ENCODE measurements at regions not wholly inside any gene's neighbourhood (a gene's known extent, or its start where the extent isn't known, plus 50 kb on each side); places are given as distances from the start of the nearest gene placed in this dataset.

DNA sequence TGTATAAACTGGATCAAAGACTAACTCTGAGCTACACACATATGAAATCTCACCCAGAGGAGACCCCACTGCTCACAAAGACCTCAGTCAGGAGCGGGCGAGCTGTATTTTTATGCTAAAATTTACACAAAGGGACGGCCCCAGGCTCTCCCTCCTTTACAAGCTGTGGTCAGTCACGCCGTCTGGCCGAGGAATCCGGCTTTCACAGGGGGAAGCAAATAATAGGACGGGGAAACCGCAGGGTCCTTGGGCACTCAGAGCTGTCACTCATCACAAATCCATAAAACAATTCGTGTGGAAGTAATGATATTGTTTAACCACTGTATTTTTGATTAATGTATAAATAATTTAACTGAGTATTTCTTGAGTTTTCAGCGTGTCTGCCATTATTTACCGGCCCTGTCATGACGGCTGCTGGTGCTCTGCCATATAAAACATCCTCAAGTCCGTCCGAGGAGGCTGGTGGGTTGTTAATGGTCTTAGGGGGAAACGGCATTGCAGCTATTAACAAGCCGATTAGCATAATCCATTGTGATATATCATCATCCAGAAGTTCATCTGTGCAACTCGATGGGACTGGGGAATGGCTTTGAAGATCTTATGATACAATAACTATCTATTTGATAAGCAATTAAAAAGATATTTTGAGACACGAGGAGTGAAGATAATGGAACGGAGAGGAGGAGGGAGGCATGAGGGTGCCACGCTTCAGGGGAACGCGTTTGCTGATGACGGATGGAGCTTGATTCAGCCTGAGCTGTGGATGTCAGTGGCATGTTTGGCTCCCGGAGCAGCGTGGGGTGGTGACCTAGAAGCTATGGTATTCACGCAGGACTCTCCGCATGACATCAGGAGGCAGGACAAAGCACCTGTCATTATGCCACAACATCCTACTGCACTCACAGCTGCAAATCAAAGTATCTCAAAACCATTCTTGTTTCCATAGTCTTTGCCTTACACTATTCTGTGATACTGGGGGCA lies 150.9 kb downstream of the SHOX start (continued):
- no peak for TF ChIP-seq BHLHE40 (IDR thresholded peaks at IDR 0.05; ENCODE audit: low read depth, low read length)

DNA sequence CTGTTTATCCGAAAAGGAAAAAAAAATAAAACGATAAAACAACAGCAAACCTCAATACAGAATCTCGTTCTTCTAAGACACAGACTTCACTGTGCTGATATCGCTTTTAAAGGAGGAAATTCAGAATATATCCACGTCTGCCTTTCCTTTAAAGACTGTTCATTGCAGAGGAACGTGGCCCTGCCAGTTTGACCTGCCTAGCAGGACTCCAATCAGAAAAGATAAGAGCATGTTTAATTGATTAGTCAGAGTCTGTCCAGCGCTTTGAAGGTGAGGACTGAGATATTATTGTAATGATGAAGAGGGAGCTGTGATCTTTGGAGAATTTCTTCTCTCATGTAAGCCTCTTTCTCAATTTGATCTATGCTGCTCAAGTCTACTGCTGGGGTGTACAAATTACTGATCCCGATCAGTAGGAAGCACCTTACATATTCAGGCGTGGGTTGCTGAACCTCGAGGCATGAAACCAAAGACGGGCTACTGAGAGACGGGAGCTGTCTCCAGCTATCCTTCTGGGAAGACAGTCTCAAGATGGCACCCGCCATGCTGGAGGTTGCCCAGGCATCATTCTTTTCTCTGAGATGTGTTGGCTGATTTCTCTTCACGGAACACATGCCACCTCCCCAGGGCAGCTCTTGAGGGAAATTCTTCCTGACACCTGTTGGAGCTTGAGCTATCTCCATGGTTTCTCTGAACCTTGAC lies 146.1 kb downstream of the SHOX start:
- Histone ChIP-seq H3K4me1 (ENCODE audit: control insufficient read depth, insufficient read depth, low read length) (no peaks in the 10 kb centered on the region), H3K56ac (ENCODE audit: extremely low read depth, insufficient read depth, low read length) (no peak overlapping the region), H4K20me1 (ENCODE audit: insufficient read depth, low read length) (no peaks in the 10 kb centered on the region), H3K18ac (ENCODE audit: low read depth, low read length) (no peak overlapping the region), H3K27me3 (ENCODE audit: control insufficient read depth, insufficient read depth, low read length) (no peaks in the 10 kb centered on the region), H2BK20ac (ENCODE audit: low read depth, low read length) (no peak overlapping the region), H3K4me3 (ENCODE audit: insufficient read depth, low read depth, low read length) (no peak overlapping the region), H3K79me1 (ENCODE audit: low read depth in 1 of 2, low read length in 2 of 2) (no peaks in the 10 kb centered on the region), H2AK5ac (ENCODE audit: low read depth, low read length) (no peak overlapping the region), H3K23ac (ENCODE audit: low read depth, low read length) (no peak overlapping the region), H3K14ac (replicated peaks; ENCODE audit: low read depth, low read length) (no peak overlapping the region), H3K4me2 (ENCODE audit: low read depth, low read length) (no peak overlapping the region), H4K8ac (ENCODE audit: low read depth in 2 of 2, low read length in 2 of 2) (no peak overlapping the region), H2AK9ac (replicated peaks; ENCODE audit: low read depth, low read length, poor library complexity) (no peak overlapping the region), H4K5ac (ENCODE audit: low read depth, low read length) (no peak overlapping the region), H2BK15ac (ENCODE audit: low read depth, low read length) (no peak overlapping the region), H2AFZ (replicated peaks; ENCODE audit: low read length, poor library complexity) (no peak overlapping the region), H3K9me1 (ENCODE audit: insufficient read depth, low read length) (no peaks in the 10 kb centered on the region), H3K36me3 (ENCODE audit: control insufficient read depth, insufficient read depth, low read length) (no peaks in the 10 kb centered on the region), H2BK5ac (ENCODE audit: low read depth, low read length, poor library complexity, severe bottlenecking) (no peak overlapping the region), H2BK120ac (ENCODE audit: low read depth, low read length) (no peak overlapping the region), H4K91ac (ENCODE audit: insufficient read depth, low read depth, low read length) (no peak overlapping the region), H3K9ac (ENCODE audit: low read depth, low read length) (no peak overlapping the region), H3K4ac (ENCODE audit: low read depth, low read length) (no peak overlapping the region), H3K27ac (ENCODE audit: insufficient read depth, low read length) (no peak overlapping the region), H3K9me3 (ENCODE audit: control insufficient read depth, insufficient read depth, low read length) (peaks cover 29% of the 10 kb centered on the region)
- no peak for DNase-seq
- CTCF ChIA-PET: no interaction called here
- no TSS peak for BruUV-seq (replicated peaks)
- intact Hi-C loops (cut with micrococcal nuclease): no loop called here
- POLR2A ChIA-PET (ENCODE audit: unreplicated experiment): no interaction called here
- ATAC-seq (ENCODE audit: low read depth): no peak
- dilution Hi-C loops (cut with HindIII; ENCODE audit: low sequenced_read_pairs, unreplicated experiment): no loop called here
- no peak for TF ChIP-seq MAZ (IDR thresholded peaks at IDR 0.05; ENCODE audit: borderline replicate concordance, low read depth, low read length)
- TF ChIP-seq SMC3 (IDR thresholded peaks at IDR 0.05; ENCODE audit: low read depth, low read length): no peak
- TF ChIP-seq, protein P1, sequence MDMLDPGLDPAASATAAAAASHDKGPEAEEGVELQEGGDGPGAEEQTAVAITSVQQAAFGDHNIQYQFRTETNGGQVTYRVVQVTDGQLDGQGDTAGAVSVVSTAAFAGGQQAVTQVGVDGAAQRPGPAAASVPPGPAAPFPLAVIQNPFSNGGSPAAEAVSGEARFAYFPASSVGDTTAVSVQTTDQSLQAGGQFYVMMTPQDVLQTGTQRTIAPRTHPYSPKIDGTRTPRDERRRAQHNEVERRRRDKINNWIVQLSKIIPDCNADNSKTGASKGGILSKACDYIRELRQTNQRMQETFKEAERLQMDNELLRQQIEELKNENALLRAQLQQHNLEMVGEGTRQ (IDR thresholded peaks at IDR 0.05; ENCODE audit: low read depth, low read length): no peak
- no peak for TF ChIP-seq CEBPB (IDR thresholded peaks at IDR 0.05; ENCODE audit: low read depth, low read length)
- WGBS, 2 experiments (ENCODE audit: extremely low coverage in 2 of 2, insufficient read length in 1 of 2): 67% methylated on average over 3 of the region's 14 CpGs; no CpG with 5 or more reads in 1 of the 2 experiments
- in situ Hi-C loops (cut with MboI; ENCODE audit: low sequenced_read_pairs): no loop called here
